ENCODE measurements at regions not wholly inside any gene's neighbourhood (a gene's known extent, or its start where the extent isn't known, plus 50 kb on each side); places are given as distances from the start of the nearest gene placed in this dataset.

DNA sequence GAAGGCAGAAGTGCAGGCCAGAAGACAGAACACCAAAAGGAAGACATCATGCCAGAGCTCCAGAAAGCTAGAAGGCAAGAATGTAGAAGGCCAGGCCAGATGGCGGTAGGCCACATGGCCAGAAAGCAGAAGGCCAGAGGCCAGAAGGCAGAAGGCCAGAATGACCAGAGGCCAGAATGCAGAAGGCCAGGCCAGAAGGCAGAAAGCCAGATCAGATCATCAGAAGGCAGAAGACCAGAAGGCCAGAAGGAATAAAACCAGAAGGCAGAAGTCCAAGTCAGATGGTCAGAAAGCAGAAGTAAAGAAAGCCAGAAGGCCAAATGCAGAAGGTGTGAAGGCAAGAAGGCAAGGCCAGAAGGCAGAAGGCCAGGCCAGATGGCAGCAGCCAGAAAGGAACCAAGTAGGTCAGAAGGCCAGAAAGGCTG lies 185.0 kb downstream of the TUBA3C start:
- TF ChIP-seq POLR2A (IDR thresholded peaks at IDR 0.05) (no peak), POLR2AphosphoS5 (IDR thresholded peaks at IDR 0.05) (no peak)
- TF ChIP-seq, protein P1, sequence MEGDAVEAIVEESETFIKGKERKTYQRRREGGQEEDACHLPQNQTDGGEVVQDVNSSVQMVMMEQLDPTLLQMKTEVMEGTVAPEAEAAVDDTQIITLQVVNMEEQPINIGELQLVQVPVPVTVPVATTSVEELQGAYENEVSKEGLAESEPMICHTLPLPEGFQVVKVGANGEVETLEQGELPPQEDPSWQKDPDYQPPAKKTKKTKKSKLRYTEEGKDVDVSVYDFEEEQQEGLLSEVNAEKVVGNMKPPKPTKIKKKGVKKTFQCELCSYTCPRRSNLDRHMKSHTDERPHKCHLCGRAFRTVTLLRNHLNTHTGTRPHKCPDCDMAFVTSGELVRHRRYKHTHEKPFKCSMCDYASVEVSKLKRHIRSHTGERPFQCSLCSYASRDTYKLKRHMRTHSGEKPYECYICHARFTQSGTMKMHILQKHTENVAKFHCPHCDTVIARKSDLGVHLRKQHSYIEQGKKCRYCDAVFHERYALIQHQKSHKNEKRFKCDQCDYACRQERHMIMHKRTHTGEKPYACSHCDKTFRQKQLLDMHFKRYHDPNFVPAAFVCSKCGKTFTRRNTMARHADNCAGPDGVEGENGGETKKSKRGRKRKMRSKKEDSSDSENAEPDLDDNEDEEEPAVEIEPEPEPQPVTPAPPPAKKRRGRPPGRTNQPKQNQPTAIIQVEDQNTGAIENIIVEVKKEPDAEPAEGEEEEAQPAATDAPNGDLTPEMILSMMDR (IDR thresholded peaks at IDR 0.05) = no peak
